ENCODE measurements at regions not wholly inside any gene's neighbourhood (a gene's known extent, or its start where the extent isn't known, plus 50 kb on each side); places are given as distances from the start of the nearest gene placed in this dataset.

DNA sequence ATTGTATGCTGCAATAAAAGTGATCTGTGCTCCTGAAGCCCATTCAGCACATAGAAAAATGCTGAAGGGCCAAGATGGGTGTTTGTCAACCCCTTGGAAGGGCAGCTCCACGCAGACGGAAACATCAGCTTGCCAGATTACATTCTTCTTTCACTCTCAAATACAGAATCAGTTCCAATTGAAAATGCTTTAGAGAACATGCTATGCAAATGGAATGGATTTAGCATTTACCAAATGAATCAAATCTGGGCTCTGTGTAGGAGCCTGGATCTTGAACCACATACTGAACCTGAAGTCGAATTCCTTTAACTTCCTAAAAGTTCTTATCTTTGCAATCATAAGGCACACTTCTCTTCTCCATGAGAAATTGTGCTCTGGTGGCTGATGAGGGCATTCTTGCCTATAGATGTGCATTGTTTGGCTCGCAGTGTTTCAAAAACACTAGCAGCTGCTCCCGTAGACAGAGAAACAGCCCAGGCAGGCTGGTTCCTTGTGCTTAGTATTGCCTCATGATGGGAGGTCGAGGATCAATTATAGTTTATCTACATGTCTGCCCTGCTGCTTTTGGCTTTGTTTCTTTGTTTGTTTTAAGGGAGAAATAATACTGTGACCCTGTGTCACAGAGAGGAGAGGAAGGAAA lies 489.8 kb upstream of the FLRT2 start:
- no peaks in the 10 kb centered on the region for H3K36me3 ChIP-seq (ENCODE audit: control insufficient read depth, insufficient read depth, low read length)
- TF ChIP-seq, protein P1, sequence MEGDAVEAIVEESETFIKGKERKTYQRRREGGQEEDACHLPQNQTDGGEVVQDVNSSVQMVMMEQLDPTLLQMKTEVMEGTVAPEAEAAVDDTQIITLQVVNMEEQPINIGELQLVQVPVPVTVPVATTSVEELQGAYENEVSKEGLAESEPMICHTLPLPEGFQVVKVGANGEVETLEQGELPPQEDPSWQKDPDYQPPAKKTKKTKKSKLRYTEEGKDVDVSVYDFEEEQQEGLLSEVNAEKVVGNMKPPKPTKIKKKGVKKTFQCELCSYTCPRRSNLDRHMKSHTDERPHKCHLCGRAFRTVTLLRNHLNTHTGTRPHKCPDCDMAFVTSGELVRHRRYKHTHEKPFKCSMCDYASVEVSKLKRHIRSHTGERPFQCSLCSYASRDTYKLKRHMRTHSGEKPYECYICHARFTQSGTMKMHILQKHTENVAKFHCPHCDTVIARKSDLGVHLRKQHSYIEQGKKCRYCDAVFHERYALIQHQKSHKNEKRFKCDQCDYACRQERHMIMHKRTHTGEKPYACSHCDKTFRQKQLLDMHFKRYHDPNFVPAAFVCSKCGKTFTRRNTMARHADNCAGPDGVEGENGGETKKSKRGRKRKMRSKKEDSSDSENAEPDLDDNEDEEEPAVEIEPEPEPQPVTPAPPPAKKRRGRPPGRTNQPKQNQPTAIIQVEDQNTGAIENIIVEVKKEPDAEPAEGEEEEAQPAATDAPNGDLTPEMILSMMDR (IDR thresholded peaks at IDR 0.05; ENCODE audit: insufficient read depth, low read length, poor library complexity, severe bottlenecking) = no peak
- DNase-seq (ENCODE audit: extremely low read depth, insufficient read length) = no peak
- H3K4me3 ChIP-seq (replicated peaks; ENCODE audit: low read depth, low read length) = no peak overlapping the region
- H3K27me3 ChIP-seq (replicated peaks; ENCODE audit: control insufficient read depth, insufficient read depth, low read length) = no peaks in the 10 kb centered on the region

DNA sequence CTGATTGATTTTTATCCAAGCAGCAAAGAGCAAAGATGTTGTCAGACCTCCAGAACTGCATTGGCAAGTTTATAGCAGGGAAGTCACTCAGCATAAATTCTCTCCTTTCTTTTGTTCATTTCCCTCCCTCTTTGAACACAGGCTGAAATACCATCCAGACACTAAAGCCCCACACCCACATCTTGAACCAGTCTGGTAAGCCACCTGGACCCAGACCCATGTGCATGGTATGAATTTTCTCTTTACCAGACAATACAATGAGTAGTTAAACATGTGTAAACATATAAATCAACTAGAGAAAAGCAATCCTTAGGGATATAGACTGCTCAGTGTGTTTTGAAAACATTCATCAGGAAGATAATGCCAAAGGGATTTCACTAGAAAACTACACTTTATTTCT lies 488.3 kb upstream of the FLRT2 start:
- Histone ChIP-seq H3K36me3 (ENCODE audit: control insufficient read depth, insufficient read depth, low read length) (no peaks in the 10 kb centered on the region), H3K4me3 (replicated peaks; ENCODE audit: low read depth, low read length) (no peak overlapping the region), H3K27me3 (replicated peaks; ENCODE audit: control insufficient read depth, insufficient read depth, low read length) (no peaks in the 10 kb centered on the region)
- TF ChIP-seq, protein P1 (IDR thresholded peaks at IDR 0.05; ENCODE audit: insufficient read depth, low read length, poor library complexity, severe bottlenecking) = no peak
- DNase-seq (ENCODE audit: extremely low read depth, insufficient read length) = no peak

DNA sequence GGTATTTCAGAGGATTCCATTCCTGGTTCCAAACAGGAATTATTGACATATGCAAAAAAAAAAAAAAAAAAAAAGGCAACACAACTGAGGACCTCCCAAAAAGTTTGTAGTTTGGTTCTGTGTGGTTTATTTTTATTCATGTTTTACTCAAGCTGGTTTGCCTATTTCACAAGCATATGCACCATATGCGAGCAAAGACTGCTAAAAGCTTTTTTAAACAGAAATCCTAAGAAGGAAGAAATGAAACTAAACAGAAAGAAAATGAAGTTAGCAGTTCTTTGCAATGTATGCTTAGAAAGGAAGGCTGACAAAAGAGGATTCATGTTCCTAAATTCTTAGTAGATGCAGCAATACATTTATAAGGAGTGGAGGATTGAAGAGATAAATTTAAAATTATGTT lies 487.6 kb upstream of the FLRT2 start:
- H3K4me3 ChIP-seq (replicated peaks; ENCODE audit: low read depth, low read length) = no peak overlapping the region
- no peaks in the 10 kb centered on the region for H3K27me3 ChIP-seq (replicated peaks; ENCODE audit: control insufficient read depth, insufficient read depth, low read length)
- TF ChIP-seq, protein P1 (IDR thresholded peaks at IDR 0.05; ENCODE audit: insufficient read depth, low read length, poor library complexity, severe bottlenecking) = no peak
- DNase-seq (ENCODE audit: extremely low read depth, insufficient read length) = no peak
- no peaks in the 10 kb centered on the region for H3K36me3 ChIP-seq (ENCODE audit: control insufficient read depth, insufficient read depth, low read length)

DNA sequence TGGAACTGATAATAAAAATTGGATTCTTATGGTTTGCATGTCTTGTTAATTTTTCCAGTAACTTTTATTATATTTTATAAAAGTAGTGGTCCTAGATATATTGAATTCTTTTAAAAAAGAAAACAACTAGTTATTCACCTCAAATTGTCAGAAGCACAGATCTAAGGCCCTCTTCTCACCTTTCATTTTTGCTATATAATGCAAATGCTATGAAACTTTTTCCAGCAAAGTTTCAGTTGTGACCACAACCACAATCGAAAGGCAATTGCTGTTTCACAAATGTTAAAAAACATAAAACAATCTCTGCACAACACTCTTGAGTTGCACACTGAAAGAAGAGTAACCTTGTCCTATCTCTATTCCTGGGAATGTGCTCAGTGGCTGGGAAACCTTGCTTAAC lies 479.8 kb upstream of the FLRT2 start:
- DNase-seq (ENCODE audit: extremely low read depth, insufficient read length) = no peak
- H3K4me3 ChIP-seq (replicated peaks; ENCODE audit: low read depth, low read length) = no peak overlapping the region
- no peaks in the 10 kb centered on the region for H3K27me3 ChIP-seq (replicated peaks; ENCODE audit: control insufficient read depth, insufficient read depth, low read length)
- no peaks in the 10 kb centered on the region for H3K36me3 ChIP-seq (ENCODE audit: control insufficient read depth, insufficient read depth, low read length)
- TF ChIP-seq, protein P1 (IDR thresholded peaks at IDR 0.05; ENCODE audit: insufficient read depth, low read length, poor library complexity, severe bottlenecking) = no peak

DNA sequence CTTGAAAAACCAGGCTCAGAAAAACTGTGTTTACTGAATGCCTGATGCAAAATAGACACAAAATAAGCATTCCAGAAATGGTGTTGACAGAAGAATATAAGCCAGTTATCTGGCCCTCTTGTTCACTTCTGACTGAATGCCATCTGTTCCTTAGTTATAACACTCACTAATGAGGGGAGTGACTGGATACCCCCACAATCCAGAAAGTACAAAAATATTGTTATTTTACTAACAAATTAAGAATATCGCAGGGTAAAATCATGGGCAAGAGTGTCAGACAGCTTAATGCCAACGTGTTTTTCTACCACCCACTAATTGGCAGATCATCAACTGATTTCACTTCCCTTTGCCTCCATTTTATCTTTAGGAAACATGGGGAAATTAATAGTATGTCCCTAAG lies 477.3 kb upstream of the FLRT2 start:
- Histone ChIP-seq H3K36me3 (ENCODE audit: control insufficient read depth, insufficient read depth, low read length) (no peaks in the 10 kb centered on the region), H3K4me3 (replicated peaks; ENCODE audit: low read depth, low read length) (no peak overlapping the region), H3K27me3 (replicated peaks; ENCODE audit: control insufficient read depth, insufficient read depth, low read length) (no peaks in the 10 kb centered on the region)
- TF ChIP-seq, protein P1 (IDR thresholded peaks at IDR 0.05; ENCODE audit: insufficient read depth, low read length, poor library complexity, severe bottlenecking) = no peak
- DNase-seq (ENCODE audit: extremely low read depth, insufficient read length) = no peak

DNA sequence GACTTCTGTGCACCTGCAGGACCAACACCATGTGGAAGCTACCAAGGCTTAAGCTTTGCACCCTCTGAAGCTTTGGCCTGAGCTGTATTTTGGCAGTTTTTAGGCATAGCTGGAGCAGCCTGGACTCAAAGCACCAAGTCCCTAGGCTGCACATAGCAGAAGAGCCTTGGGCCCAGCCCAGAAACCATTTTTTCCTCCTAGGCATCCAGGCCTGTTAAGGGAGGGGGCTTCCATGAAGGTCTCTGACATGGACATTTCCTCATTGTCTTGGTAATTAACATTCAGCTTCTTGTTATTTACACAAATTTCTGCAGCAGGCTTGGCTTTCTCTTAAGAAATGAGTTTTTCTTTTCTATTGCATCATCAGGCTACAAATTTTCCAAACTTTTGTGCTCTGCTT lies 475.8 kb upstream of the FLRT2 start:
- no peak for DNase-seq (ENCODE audit: extremely low read depth, insufficient read length)
- no peaks in the 10 kb centered on the region for H3K27me3 ChIP-seq (replicated peaks; ENCODE audit: control insufficient read depth, insufficient read depth, low read length)
- H3K36me3 ChIP-seq (ENCODE audit: control insufficient read depth, insufficient read depth, low read length) = no peaks in the 10 kb centered on the region
- no peak overlapping the region for H3K4me3 ChIP-seq (replicated peaks; ENCODE audit: low read depth, low read length)
- TF ChIP-seq, protein P1 (IDR thresholded peaks at IDR 0.05; ENCODE audit: insufficient read depth, low read length, poor library complexity, severe bottlenecking) = no peak
